Liver (tissue), 7 donors: ENCODE measurements at regions not wholly inside any gene's neighbourhood (a gene's known extent, or its start where the extent isn't known, plus 50 kb on each side); places are given as distances from the start of the nearest gene placed in this dataset.

Experiments
- DNase-seq: peaks from one replicate; pipeline ENCODE4 v3.0.0-alpha.2; 2017; ENCODE audit warnings: low spot score
- H3K27ac ChIP-seq, 2 donors: one replicate each; pipeline ENCODE4 v1.7.0; 2013; ENCODE audit warnings: inconsistent platforms in 2 of 2, low read length in 2 of 2, control low read depth in 1 of 2, low read depth in 1 of 2, mild to moderate bottlenecking in 1 of 2
- H3K27me3 ChIP-seq, 4 donors: one replicate each; pipeline versions ENCODE4 v1.6.1 to v1.7.0; 2013; ENCODE audit warnings: low read length in 3 of 4, inconsistent platforms in 1 of 4, mild to moderate bottlenecking in 1 of 4, moderate library complexity in 1 of 4; ENCODE audit not compliant: control insufficient read depth in 4 of 4, insufficient read depth in 4 of 4
- H3K36me3 ChIP-seq, 4 donors: one replicate each; pipeline versions ENCODE4 v1.6.1 to v1.7.0; 2013; ENCODE audit warnings: low read length in 3 of 4, mild to moderate bottlenecking in 3 of 4, low read depth in 1 of 4, moderate library complexity in 1 of 4; ENCODE audit not compliant: control insufficient read depth in 4 of 4, insufficient read depth in 3 of 4
- H3K4me1 ChIP-seq, 4 donors: one replicate each; pipeline versions ENCODE4 v1.6.1 to v1.7.0; 2013; ENCODE audit warnings: low read length in 3 of 4, mild to moderate bottlenecking in 3 of 4, moderate library complexity in 1 of 4; ENCODE audit not compliant: control insufficient read depth in 4 of 4, insufficient read depth in 4 of 4
- H3K4me3 ChIP-seq, 3 donors: one replicate each; pipeline versions ENCODE4 v1.6.1 to v1.7.0; 2013; ENCODE audit warnings: low read length in 3 of 3, control low read depth in 1 of 3, low read depth in 1 of 3, mild to moderate bottlenecking in 1 of 3
- H3K9ac ChIP-seq, 2 donors: one replicate each; pipeline ENCODE4 v1.7.0; 2013; ENCODE audit warnings: low read length in 2 of 2, mild to moderate bottlenecking in 2 of 2, moderate library complexity in 2 of 2, control low read depth in 1 of 2, low read depth in 1 of 2
- H3K9me3 ChIP-seq, 4 donors: one replicate each; pipeline versions ENCODE4 v1.6.1 to v1.7.0; 2013; ENCODE audit warnings: low read length in 3 of 4; ENCODE audit not compliant: control insufficient read depth in 4 of 4
- EGR1 ChIP-seq, 2 donors: IDR thresholded peaks; 2 replicates each; pipeline ENCODE4 v1.6.1; 2016 to 2018; ENCODE audit warnings: antibody characterized with exemption in 2 of 2, low read depth in 2 of 2
- FOXA1 ChIP-seq: IDR thresholded peaks from 2 replicates; pipeline ENCODE4 v1.6.1; 2016; ENCODE audit warnings: antibody characterized with exemption
- FOXA2 ChIP-seq: IDR thresholded peaks from 2 replicates; pipeline ENCODE4 v1.6.1; 2016; ENCODE audit warnings: antibody characterized with exemption
- GABPA ChIP-seq, 2 donors: IDR thresholded peaks in 1 of 2; conservative IDR thresholded peaks in 1 of 2; 2 replicates each; pipeline ENCODE4 v1.6.1; 2016; ENCODE audit warnings: antibody characterized with exemption in 2 of 2, mild to moderate bottlenecking in 1 of 2, moderate library complexity in 1 of 2
- HNF4A ChIP-seq, 2 donors: conservative IDR thresholded peaks; 2 replicates each; pipeline ENCODE4 v1.6.1; 2016; ENCODE audit warnings: antibody characterized with exemption in 2 of 2, mild to moderate bottlenecking in 2 of 2
- HNF4G ChIP-seq: IDR thresholded peaks from 2 replicates; pipeline ENCODE4 v1.6.1; 2016; ENCODE audit warnings: antibody characterized with exemption
- JUND ChIP-seq, 2 donors: IDR thresholded peaks; 2 replicates each; pipeline ENCODE4 v1.6.1; 2016; ENCODE audit warnings: antibody characterized with exemption in 2 of 2
- NR2F2 ChIP-seq: IDR thresholded peaks from 2 replicates; pipeline ENCODE4 v1.6.1; 2016; ENCODE audit warnings: antibody characterized with exemption
- RAD21 ChIP-seq, 2 donors: IDR thresholded peaks; 2 replicates each; pipeline ENCODE4 v1.6.1; 2016; ENCODE audit warnings: antibody characterized with exemption in 2 of 2, mild to moderate bottlenecking in 2 of 2
- RXRA ChIP-seq, 2 donors: IDR thresholded peaks; 2 replicates each; pipeline ENCODE4 v1.6.1; 2017 to 2018; ENCODE audit warnings: antibody characterized with exemption in 2 of 2, mild to moderate bottlenecking in 1 of 2
- SP1 ChIP-seq: IDR thresholded peaks from 2 replicates; pipeline ENCODE4 v1.6.1; 2018; ENCODE audit warnings: antibody characterized with exemption, mild to moderate bottlenecking
- TAF1 ChIP-seq: conservative IDR thresholded peaks from 2 replicates; pipeline ENCODE4 v1.6.1; 2016; ENCODE audit warnings: antibody characterized with exemption, mild to moderate bottlenecking
- YY1 ChIP-seq: IDR thresholded peaks from 2 replicates; pipeline ENCODE4 v1.6.1; 2016; ENCODE audit warnings: antibody characterized with exemption, mild to moderate bottlenecking
- WGBS: extraction: QIAGEN DNeasy Blood & Tissue Kit; methylation state at CpG from one replicate; pipeline ENCODE4 v1.1.7; 2013; 5-methylcytosine and 5-hydroxymethylcytosine counted together
- TF ChIP-seq, protein P1 (sequence below): IDR thresholded peaks from 2 replicates; pipeline ENCODE4 v1.6.1; 2016; ENCODE audit warnings: antibody characterized with exemption, mild to moderate bottlenecking
- TF ChIP-seq, protein P2 (sequence below): IDR thresholded peaks from 2 replicates; pipeline ENCODE4 v1.6.1; 2016; ENCODE audit warnings: antibody characterized with exemption
- TF ChIP-seq, protein P3 (sequence below): IDR thresholded peaks from 2 replicates; pipeline ENCODE4 v1.6.1; 2016; ENCODE audit warnings: antibody characterized with exemption
- TF ChIP-seq, protein P4 (sequence below): IDR thresholded peaks from 2 replicates; pipeline ENCODE4 v1.6.1; 2016; ENCODE audit warnings: antibody characterized with exemption
- donor health status: healthy.
- donor health status: healthy.
- donor health status: healthy.
- donor health status: healthy.

DNA sequence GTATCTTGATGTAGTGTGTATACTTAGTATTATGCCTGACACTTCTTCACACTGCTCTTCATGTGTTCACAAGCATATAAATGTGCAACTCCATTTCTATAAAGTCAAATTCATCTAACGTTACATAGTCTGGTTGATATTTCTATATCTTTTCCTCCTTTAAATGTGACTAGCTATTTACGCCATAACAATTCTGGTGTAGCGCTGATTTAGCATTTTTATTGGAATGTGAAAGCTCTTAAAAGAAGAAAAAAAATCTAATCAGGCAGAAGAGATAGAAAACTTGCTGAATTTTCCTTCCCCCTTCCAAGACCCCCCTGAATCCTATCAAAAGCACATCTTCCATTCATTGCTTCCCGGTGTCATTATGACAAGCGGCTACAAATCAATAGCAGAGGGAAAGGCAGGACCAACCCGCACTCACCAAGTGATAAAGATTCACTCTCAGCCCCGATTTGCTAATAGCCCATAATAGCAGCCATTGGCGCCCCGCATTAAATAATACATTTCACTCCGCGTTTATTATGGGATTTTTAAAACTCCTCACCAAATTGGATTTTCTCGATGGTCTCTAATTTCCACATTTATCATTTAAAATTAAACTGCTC lies 299.5 kb upstream of the PMFBP1 start:
- no peak overlapping the region for H3K9ac ChIP-seq
- WGBS: 94% methylated on average over 12 of the region's 12 CpGs
- no peak for TF ChIP-seq YY1
- TF ChIP-seq, protein P1, sequence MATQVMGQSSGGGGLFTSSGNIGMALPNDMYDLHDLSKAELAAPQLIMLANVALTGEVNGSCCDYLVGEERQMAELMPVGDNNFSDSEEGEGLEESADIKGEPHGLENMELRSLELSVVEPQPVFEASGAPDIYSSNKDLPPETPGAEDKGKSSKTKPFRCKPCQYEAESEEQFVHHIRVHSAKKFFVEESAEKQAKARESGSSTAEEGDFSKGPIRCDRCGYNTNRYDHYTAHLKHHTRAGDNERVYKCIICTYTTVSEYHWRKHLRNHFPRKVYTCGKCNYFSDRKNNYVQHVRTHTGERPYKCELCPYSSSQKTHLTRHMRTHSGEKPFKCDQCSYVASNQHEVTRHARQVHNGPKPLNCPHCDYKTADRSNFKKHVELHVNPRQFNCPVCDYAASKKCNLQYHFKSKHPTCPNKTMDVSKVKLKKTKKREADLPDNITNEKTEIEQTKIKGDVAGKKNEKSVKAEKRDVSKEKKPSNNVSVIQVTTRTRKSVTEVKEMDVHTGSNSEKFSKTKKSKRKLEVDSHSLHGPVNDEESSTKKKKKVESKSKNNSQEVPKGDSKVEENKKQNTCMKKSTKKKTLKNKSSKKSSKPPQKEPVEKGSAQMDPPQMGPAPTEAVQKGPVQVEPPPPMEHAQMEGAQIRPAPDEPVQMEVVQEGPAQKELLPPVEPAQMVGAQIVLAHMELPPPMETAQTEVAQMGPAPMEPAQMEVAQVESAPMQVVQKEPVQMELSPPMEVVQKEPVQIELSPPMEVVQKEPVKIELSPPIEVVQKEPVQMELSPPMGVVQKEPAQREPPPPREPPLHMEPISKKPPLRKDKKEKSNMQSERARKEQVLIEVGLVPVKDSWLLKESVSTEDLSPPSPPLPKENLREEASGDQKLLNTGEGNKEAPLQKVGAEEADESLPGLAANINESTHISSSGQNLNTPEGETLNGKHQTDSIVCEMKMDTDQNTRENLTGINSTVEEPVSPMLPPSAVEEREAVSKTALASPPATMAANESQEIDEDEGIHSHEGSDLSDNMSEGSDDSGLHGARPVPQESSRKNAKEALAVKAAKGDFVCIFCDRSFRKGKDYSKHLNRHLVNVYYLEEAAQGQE: no peak
- no peak for TF ChIP-seq NR2F2
- no peak for TF ChIP-seq TAF1
- H3K4me3 ChIP-seq: no peak overlapping the region
- H3K27me3 ChIP-seq: peaks cover 0 to 3% (median 0%) of the 10 kb centered on the region in 4 donors
- no peaks in the 10 kb centered on the region for H3K4me1 ChIP-seq
- H3K9me3 ChIP-seq: no peaks in the 10 kb centered on the region
- H3K27ac ChIP-seq: no peak overlapping the region
- no peaks in the 10 kb centered on the region for H3K36me3 ChIP-seq
- DNase-seq: no peak

DNA sequence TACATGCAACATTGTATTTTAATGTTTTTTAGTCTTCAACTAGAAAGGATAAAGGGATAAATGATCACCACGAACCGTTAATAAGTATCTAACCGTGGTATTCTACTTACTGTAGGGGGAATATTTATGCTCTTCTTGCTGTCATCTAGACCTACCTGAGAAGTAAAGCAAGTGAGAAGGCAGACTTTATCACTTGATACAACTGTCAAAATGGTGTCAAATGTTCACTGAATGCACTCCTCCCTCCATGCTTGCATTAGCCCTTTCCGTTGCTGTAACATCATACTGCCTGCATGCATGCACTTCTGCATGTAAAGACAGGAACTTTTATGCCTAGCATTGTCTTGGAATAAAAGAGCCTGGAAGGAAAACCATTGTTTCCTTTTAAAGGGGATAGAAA lies 298.6 kb upstream of the PMFBP1 start:
- no peak for DNase-seq
- Histone ChIP-seq H3K9me3 (no peaks in the 10 kb centered on the region), H3K4me1 (no peaks in the 10 kb centered on the region), H3K9ac (no peak overlapping the region), H3K27ac (no peak overlapping the region), H3K27me3 (peaks cover 0 to under 1% (median 0%) of the 10 kb centered on the region in 4 donors), H3K4me3 (no peak overlapping the region), H3K36me3 (no peaks in the 10 kb centered on the region)
- TF ChIP-seq YY1: no peak
- TF ChIP-seq, protein P2, sequence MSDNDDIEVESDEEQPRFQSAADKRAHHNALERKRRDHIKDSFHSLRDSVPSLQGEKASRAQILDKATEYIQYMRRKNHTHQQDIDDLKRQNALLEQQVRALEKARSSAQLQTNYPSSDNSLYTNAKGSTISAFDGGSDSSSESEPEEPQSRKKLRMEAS: no peak
- TF ChIP-seq HNF4G: no peak
- TF ChIP-seq RAD21 (IDR thresholded peaks at IDR 0.05): no peak
- no peak for TF ChIP-seq HNF4A (conservative IDR thresholded peaks at IDR 0.05)
- TF ChIP-seq FOXA2: no peak
- no peak for TF ChIP-seq SP1
- TF ChIP-seq FOXA1: no peak
- TF ChIP-seq JUND (IDR thresholded peaks at IDR 0.05): no peak
- TF ChIP-seq, protein P3, sequence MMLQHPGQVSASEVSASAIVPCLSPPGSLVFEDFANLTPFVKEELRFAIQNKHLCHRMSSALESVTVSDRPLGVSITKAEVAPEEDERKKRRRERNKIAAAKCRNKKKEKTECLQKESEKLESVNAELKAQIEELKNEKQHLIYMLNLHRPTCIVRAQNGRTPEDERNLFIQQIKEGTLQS: no peak
- TF ChIP-seq RXRA (IDR thresholded peaks at IDR 0.05): no peak
- 94% methylated on average over 4 of the region's 4 CpGs for WGBS

DNA sequence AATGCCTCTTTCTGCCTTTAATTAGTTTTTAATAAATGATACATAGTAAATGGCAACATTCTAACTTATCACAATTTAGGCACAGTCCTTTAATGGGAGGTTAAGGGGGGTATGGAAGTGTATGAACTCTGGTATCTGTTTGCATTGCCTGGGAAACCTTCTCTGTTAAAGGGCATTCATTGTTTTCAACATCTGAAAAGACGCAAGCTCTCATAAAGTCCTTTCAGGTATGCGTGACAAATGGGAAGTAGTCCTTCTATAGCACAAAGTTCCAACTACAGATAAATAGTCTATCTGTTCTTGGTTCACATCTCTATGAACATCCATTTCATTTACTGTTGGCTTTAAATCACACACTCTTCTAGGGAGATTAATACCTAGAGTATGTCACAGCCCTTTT lies 298.0 kb upstream of the PMFBP1 start:
- Histone ChIP-seq H3K27me3 (no peaks in the 10 kb centered on the region), H3K36me3 (no peaks in the 10 kb centered on the region), H3K9me3 (no peaks in the 10 kb centered on the region), H3K27ac (no peak overlapping the region), H3K4me1 (no peaks in the 10 kb centered on the region), H3K4me3 (no peak overlapping the region), H3K9ac (no peak overlapping the region)
- no peak for DNase-seq
- WGBS: 93% methylated on average over 2 of the region's 2 CpGs
- TF ChIP-seq SP1: no peak
- no peak for TF ChIP-seq HNF4A (conservative IDR thresholded peaks at IDR 0.05)
- TF ChIP-seq JUND (IDR thresholded peaks at IDR 0.05): no peak
- TF ChIP-seq, protein P1: no peak
- TF ChIP-seq EGR1 (IDR thresholded peaks at IDR 0.05; ENCODE audit: low read depth in 2 of 2): no peak
- no peak for TF ChIP-seq YY1
- TF ChIP-seq, protein P2: no peak
- TF ChIP-seq RXRA (IDR thresholded peaks at IDR 0.05): no peak
- TF ChIP-seq, protein P4, sequence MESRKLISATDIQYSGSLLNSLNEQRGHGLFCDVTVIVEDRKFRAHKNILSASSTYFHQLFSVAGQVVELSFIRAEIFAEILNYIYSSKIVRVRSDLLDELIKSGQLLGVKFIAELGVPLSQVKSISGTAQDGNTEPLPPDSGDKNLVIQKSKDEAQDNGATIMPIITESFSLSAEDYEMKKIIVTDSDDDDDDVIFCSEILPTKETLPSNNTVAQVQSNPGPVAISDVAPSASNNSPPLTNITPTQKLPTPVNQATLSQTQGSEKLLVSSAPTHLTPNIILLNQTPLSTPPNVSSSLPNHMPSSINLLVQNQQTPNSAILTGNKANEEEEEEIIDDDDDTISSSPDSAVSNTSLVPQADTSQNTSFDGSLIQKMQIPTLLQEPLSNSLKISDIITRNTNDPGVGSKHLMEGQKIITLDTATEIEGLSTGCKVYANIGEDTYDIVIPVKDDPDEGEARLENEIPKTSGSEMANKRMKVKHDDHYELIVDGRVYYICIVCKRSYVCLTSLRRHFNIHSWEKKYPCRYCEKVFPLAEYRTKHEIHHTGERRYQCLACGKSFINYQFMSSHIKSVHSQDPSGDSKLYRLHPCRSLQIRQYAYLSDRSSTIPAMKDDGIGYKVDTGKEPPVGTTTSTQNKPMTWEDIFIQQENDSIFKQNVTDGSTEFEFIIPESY: no peak
- no peak for TF ChIP-seq GABPA (IDR thresholded peaks at IDR 0.05 in 1 of 2, conservative IDR thresholded peaks at IDR 0.05 in 1 of 2)
